ENCODE measurements at regions not wholly inside any gene's neighbourhood (a gene's known extent, or its start where the extent isn't known, plus 50 kb on each side); places are given as distances from the start of the nearest gene placed in this dataset.

DNA sequence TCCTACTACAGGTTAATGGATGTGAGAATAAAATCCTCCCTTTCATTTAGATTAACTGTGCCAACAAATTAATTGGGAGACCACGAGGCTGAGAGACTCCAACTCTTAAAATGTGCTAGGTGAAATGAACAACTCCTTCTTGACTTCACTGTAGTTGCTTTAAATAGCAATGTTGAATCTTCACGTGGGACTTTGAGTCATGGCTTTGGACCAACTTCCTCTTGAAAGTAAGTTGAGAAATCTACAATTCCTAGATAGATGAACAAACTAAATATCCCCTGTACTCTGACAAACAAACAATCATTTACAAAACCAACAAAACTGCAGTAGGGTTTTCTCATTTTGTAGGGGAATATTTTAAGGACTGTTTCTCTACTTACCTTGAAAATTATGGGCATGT is 291.9 kb upstream of the SPRED2 start:
- H3K4me3 ChIP-seq (ENCODE audit: low read depth, low read length) = no peak overlapping the region
- TF ChIP-seq, protein P1, sequence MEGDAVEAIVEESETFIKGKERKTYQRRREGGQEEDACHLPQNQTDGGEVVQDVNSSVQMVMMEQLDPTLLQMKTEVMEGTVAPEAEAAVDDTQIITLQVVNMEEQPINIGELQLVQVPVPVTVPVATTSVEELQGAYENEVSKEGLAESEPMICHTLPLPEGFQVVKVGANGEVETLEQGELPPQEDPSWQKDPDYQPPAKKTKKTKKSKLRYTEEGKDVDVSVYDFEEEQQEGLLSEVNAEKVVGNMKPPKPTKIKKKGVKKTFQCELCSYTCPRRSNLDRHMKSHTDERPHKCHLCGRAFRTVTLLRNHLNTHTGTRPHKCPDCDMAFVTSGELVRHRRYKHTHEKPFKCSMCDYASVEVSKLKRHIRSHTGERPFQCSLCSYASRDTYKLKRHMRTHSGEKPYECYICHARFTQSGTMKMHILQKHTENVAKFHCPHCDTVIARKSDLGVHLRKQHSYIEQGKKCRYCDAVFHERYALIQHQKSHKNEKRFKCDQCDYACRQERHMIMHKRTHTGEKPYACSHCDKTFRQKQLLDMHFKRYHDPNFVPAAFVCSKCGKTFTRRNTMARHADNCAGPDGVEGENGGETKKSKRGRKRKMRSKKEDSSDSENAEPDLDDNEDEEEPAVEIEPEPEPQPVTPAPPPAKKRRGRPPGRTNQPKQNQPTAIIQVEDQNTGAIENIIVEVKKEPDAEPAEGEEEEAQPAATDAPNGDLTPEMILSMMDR (IDR thresholded peaks at IDR 0.05; ENCODE audit: borderline replicate concordance, insufficient read depth, low read depth, low read length) = no peak

DNA sequence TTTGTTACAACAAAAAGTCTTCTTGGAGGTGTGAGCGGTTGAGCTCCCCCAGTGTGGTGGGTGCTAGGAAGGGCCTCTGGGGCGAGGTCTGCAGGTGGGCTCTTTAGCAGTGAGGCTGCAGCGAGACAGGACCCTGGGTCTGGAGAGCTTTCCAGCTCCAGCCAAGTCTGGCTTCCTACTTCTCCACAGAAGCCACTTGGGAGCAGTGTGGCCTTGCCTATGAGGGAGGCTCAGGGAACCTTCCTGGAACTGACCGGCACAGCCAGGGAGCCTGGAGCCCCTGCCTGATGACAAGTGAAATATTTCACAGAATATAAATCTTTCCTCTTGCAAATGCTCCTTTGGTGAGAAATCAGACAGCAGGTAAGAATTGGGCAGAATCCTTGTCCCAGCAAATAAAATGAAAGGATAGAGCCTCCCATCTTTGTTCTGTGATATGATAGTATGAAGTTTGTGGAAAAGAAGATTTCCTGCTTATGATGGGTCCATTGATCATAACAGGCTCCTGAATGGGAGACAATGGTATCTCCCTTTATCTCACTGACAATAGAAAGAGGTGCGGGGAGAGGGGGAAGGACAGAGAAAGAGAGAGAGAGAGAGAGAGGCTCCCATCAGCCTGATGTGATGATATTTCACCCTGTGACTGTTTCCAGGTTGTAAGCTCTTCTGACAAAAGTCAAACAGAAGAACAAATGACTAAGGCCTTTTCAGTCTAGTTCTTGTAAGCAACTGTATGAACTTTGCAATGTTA is 289.8 kb upstream of the SPRED2 start:
- no peak overlapping the region for H3K4me3 ChIP-seq (ENCODE audit: low read depth, low read length)
- TF ChIP-seq, protein P1 (IDR thresholded peaks at IDR 0.05; ENCODE audit: borderline replicate concordance, insufficient read depth, low read depth, low read length) = no peak

DNA sequence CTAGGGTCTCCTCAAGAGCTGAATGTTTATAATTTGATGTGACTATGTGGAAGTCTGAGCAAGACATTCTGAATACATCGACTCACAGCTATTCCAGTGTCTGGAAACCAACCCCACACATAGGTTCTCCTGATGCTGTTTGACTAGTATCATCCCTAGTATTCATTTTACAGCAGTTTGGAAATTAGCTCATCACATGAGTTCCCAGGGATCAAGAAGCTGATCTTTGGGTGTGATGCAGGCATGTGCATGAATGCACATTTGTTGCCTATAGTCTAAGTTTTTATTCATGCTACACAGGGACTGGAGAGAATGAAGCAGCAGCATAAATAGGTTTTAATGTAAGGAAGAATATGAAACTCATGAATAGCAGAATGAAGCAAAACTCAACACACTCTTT is 284.3 kb upstream of the SPRED2 start:
- TF ChIP-seq, protein P1 (IDR thresholded peaks at IDR 0.05; ENCODE audit: borderline replicate concordance, insufficient read depth, low read depth, low read length) = no peak
- no peak overlapping the region for H3K4me3 ChIP-seq (ENCODE audit: low read depth, low read length)

DNA sequence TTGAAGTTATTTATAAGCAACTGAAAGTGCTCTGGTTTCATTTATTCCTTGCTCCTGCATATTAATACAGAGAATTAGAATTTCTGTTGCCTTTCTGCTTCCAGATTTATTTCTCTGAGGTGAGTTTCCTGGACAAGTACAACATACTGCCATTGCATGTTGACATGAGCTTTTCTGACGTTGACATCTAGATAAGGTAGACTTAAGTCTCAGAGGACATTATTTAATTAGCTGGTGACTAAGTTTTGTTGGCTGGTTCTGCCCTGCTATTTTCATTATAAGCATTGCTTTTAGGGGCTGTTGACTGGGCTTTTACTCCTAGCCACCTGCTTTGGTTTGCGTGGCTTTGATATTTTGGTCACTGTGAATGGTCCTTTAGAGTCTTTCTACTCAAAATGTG is 282.9 kb upstream of the SPRED2 start:
- no peak overlapping the region for H3K4me3 ChIP-seq (ENCODE audit: low read depth, low read length)
- TF ChIP-seq, protein P1 (IDR thresholded peaks at IDR 0.05; ENCODE audit: borderline replicate concordance, insufficient read depth, low read depth, low read length) = no peak

DNA sequence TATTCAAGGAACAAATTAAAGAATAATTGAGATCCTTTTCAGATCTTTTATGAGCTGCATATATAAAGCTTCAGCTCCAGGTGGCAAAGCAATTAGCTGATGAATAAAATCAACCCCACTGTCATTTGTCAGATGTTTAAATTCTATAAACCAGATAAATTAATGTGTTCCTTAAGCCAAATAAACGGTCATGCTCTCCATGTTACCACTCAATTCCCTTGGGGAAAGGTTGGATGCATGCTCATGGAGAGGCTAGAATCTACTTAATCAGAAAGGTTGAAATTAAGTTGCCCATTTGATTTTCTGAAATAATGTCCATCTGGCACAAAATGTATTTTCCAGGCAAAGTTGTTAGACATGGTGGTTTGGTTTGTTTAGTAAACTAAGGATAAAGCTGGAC is 282.5 kb upstream of the SPRED2 start:
- TF ChIP-seq, protein P1 (IDR thresholded peaks at IDR 0.05; ENCODE audit: borderline replicate concordance, insufficient read depth, low read depth, low read length) = no peak
- H3K4me3 ChIP-seq (ENCODE audit: low read depth, low read length) = no peak overlapping the region

DNA sequence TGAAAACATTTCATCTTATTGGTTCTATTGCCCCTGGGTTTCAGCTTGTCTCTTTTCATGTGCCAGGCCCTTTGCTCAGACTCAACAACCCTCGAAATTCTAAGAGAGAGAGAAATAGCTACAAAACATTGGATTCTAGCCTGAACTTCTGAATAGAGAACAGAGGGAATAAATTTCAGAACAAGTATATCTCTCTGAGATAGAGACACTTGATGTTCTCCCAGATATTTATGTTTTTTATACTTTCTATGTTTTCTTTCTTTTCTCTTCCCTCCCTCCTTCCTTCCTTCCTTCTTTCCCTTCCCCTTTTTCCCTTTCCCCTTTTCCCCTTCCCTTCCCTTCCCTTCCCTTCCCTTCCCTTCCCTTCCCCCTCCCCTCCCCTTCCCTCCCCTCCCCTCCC is 279.5 kb upstream of the SPRED2 start:
- TF ChIP-seq, protein P1 (IDR thresholded peaks at IDR 0.05; ENCODE audit: borderline replicate concordance, insufficient read depth, low read depth, low read length) = no peak
- H3K4me3 ChIP-seq (ENCODE audit: low read depth, low read length) = no peak overlapping the region

DNA sequence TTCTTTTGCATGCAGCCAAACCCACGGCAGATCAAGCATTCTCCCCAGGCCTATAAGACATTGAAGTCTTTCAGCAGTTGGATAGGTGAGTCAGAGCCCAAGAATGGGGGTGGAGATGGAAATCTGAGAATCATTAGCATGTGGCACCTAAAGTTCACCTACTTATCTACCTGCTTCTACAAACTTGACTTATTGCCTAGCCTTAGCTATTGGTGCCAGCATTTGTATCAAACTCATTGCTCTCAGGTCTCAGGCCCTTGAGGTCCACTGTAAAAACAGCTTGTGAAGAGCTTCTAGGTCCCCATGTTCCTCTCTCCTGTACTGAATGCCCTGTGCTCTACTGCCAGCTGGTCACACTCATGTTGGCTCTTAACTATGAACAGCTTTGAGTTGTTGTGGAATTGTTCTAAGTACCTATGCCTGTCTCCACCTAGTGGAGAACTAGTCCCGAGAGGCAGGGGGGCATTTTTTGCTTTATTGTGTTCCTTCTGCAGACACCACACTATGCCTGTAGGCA is 278.4 kb upstream of the SPRED2 start:
- H3K4me3 ChIP-seq (ENCODE audit: low read depth, low read length) = no peak overlapping the region
- TF ChIP-seq, protein P1 (IDR thresholded peaks at IDR 0.05; ENCODE audit: borderline replicate concordance, insufficient read depth, low read depth, low read length) = peak; percentile 59
